ENCODE measurements at regions not wholly inside any gene's neighbourhood (a gene's known extent, or its start where the extent isn't known, plus 50 kb on each side); places are given as distances from the start of the nearest gene placed in this dataset.
"Not testable (repeated sequence)": the region's sequence is repeated elsewhere in the genome, so short reads cannot be mapped to it uniquely, and the experiment has no call there.

DNA sequence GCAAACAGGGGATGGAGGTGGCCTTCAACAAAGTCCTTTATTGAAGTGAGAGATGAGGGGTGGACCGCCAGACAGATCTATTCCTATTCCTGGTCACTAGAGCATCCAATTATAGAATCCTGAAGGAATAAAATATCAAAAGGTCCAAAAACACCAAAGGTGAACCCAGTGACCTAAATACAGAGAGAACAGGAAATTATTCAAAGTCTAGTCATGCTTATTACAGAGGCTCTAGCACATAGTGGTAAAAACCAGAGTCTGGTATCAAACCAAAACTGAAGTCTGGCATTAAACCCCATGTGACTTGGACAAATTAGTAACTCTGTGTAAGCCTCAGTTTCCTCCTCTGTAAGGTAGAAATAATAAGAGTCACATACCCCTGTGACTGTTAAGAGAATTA is 100.5 kb upstream of the SNX2 start:
- DNase-seq: no peak

DNA sequence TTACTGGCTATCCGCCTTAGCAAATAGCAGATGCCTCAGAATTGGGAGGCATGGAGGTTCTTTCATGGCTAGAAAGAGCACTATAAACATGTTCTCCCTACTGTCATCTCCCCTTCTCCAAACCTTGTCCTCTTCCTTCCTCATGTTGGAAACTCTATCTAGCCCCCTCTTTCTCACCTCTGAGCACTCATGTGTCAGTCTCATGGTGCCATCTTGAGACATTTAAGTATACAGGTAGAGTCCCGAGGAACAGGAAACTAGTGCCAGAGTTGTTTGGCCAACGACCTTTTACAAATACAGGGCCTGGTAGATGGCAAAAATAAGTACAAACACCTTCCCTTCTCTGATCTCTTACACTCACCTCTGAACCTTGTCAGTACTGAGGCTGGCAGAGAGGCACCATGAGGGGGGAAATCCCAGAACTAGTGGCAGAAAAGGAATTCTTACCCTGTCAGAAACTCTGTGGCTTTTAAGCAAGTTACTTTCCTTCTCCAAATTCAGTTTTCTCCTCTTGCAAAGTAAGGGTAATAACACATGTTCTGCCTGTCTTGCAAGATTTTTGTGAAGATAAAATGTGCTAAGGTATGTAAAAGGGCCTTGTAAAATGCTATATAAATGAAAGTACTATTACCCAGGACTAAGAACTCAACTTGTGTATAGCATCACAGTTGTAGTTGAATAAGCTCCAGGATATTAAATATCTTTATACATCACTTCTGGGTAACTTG is 94.1 kb upstream of the SNX2 start:
- DNase-seq: no peak

DNA sequence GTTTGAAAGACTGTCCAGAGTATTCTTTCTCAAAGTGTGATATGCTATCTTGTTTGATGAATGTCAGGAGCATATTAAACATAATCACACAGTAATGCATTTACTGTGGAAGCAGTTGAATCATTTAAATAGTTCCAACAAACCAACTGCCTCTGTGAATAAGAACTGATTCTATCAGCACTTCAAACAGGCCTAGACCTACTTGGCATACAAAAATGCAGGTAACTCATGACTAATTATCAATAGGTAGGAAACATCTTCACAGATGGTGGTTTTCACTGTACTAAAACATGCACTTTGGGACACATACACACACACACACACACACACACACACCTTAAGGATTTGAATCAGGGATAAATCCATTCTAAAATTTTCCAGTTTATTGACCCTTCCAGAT is 91.2 kb upstream of the SNX2 start:
- no peak for DNase-seq

DNA sequence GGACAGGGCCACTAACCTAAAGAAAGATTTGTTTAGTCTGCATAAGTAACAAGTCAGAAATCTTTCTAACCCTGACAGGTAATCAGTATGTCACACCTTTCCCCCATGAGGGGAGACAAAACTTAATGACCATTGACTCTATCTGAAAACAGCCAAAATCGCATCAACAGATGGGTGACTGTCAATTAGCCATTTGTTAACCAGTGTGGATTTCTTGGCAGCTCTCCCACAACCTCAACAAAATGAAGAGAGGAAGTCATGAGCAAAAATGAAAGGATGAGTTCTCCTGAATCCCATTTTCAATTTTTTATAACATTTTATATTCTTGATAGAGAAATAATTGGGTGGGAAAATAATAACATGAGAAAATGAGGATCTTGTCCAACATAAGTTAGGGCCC is 84.6 kb upstream of the SNX2 start:
- no peak for DNase-seq

DNA sequence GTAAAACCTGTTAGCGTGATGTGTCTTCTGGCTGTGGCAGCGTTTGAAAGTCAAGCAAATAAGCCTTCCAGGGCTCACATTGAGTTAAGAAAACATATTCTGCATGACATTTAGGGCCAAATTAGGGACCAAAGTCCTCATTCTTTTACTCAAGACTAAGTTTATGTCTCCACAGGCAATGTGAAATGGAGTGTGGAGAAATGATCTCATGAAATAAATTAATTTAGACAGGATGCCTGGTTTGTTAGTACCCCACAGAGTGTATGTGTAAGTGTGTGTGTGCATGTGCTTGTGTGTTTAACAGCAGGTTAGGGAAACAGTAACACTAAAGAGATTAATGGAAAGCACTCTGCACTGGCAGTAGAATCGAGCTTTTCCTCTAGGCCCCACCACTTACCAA is 82.9 kb upstream of the SNX2 start:
- DNase-seq: no peak

DNA sequence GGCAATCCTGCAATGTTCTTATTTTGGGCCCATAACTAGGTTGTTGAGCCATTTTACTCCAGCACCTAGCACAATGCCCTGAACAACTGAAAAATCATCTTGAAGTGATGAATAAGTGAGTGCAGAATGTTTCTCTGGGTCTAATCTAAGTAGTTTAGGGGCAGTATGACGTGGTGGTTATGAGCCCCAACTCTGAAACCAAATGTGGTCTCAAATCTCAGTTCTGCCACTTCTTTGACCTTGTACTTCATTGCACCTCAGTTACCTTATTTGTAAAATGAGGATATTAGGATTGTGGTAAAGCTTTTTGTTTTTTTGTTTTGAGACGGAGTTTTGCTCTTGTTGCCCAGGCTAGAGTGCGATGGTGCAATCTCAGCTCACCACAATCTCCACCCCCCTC is 80.9 kb upstream of the SNX2 start:
- no peak for DNase-seq

DNA sequence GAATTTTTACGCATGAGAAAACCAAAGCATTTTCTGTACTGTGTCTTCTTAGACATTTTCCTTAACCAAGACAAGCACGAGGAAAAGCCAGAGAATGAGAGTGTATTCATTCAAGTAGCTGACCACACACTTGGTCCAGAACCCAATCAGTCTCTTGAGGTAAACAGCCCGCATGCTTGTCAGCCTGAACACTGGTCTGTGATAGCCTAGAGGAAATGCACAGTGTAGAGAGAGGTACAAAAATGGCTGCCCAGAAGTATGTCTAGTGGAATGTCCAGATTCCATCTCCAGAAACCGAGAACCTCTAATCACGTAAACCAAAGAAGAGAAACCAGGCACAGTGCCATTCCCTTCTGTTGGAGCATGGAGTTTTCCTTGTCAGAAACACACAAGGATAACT is 80.0 kb upstream of the SNX2 start:
- DNase-seq: no peak

DNA sequence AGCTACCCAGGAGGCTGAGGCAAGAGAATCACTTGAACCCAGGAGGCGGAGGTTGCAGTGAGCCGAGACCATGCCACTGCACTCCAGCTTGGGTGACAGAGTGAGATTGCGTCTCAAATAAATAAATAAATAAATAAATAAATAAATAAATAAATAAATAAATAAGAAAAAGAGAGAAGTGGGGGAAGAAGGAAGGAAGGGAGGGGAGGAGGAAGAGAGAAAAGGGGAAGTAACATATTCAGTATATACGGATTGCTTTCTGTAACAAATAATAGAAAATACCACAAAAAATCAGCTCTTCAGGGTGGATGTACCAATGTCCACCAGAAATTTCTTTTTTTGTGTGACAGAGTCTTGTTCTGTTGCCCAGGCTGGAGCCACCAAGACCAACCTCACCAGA is 78.1 kb upstream of the SNX2 start:
- not testable (repeated sequence) for DNase-seq

DNA sequence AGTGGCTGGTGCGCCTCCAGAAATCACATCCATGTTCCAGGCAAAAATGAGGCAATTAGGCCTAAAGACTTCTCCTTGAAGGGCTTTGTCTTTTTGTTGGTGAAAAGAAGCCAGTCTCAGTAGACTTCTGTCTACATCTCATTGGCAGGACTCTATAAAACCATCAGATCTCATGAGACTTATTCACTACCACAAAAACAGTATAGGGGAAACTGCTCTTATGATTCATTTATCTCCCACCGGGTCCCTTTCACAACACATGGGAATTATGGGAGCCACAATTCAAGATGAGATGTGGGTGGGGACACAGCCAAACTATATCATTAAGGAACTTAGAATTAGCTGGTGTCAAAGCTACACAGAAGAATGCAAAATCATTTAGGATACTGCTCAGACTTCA is 77.7 kb upstream of the SNX2 start:
- no peak for DNase-seq

DNA sequence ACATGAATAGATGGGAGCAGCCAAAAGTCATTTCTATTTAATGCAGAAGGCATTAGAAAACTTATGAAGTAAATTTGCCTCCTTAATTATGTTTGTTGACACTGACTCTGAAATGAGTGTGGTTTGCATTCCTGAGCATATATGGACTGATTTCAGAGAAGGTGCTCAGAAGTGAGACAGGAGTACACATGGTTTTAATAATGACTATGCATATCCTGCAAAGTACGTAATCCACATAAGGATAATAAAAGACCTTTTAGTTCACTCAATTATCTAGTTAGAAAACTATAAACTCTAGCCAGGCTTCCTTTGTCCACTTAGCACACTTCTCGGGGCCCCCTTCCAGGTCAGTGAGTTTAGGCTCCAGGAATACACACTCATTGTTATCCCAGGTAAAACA is 75.7 kb upstream of the SNX2 start:
- no peak for DNase-seq

DNA sequence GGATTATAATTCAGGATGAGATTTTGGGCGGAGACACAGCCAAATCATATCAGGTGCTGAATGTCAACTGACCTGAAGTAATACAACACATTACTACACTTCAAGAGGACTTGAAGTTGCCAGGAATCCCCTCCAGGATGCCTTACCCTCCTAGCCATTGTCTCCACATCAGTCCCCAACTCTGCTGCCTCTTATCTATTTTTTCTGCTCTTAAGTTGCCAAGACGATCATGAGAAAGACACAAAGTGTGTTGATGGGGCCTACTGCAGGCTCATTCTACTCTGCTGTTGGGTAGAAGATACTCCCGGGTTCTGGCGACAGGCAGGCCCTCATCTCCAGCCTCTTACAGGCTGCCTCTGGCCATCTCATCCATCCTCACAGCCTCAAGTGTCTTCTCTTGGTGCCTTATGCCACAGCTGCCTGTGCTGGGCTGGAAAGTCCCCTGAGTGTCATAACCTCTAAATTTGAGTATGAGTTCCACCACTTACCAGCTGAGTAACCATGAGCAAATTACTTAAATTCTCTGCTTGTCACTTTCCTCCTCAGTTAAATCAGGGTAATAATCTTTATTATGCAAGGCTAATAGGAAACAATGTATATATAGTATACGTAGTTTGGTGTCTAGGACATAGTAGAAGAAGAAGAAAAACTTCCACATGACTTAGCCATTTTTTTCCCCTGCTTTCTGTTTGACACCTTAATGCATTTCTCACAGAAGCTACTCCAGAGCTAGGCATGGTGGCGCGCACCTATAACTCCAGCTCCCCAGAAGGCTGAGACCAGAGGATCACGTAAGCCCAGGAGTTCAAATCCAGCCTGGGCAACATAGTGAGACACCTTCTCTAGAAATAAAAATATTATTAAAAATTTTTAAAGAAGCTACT is 73.0 kb upstream of the SNX2 start:
- DNase-seq: no peak

DNA sequence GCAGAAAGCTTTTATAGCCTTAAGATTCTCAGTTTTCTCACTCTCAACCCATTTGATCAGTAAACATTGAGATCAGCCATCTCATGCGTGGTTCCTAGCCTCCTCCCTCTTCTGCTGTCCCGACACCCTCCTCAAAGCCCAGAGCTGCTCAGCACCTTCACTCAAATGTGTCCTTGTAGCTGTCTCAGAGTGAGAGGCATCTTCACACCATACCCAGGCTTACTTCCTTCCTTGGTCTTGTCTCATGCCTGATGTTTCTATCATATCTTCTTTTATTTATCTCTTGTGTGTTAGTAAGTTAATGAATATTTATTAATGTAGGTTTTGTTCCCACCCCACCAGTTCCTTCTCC is 72.4 kb upstream of the SNX2 start:
- no peak for DNase-seq

DNA sequence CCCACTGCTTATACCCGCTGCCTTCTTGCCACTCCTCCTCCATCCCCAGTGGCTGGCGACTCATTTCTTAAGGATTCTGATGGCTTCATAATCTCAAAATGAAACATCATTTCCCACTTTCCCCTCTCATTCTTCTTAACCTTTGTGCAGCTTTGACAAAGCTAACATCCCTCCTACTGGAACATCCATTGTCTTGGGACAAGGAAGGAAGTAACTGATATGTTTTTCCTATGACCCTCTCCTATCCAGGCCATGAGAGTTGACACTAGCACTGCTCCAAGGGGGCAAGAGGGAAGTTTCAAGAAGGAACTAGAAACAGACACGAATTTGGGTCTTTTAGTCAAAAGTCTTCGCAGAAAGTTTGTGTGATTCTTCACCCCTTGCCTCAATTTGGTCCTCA is 71.7 kb upstream of the SNX2 start:
- DNase-seq: no peak

DNA sequence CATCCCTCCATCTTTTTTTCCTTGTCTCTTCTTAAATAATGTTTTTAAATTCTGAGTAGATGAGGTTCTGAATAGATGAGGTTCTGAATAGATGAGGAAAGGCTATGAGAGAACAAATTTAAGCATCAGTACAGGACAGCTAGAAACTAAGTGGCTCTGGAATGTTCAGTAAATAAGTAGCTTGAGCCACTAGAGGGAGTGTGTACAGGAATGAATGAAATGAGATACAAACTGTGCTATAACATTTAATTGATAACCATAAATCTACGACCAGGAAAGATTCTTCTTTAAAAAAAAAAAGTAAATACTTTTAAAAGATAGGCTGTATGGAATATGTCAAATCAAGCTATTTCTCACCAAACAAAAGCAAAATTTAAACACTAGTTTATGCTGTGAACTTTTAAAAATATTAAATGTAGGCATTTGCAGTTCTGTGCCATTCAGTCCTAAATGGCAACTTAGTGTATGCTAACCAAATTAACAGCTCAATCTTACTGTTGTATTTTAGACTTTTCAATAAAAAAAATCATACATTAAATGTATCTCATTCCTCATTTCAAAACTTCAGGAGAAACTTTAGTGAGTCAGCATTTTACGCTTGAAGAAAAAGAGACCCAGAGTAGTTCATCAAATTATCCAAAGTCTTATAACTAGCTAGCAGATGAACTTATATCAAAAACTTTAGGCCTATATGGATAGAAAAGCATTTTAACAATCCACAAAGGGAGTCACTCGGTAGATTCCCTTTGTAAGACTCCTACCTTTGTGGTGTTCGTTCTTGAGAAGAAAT is 70.4 kb upstream of the SNX2 start:
- peak; percentile 1 to 41 for DNase-seq

DNA sequence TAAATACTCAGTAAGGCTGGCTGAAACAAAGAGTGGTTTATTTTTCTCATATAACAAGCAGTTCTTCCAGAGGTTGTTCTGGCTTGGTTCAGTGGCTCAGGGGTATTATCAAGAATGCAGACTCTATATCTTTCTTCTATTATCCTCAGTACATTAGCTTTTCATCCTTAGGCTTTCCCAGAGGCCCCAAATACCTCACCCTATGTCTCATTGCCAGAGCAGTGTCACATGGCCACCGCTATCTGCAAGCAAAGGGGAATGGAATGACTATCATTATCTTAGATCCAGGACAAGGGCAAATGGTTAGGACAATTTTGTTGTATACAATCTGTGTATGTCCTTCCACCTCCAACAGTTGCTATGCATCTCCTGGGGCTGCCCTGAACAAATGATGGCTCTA is 69.0 kb upstream of the SNX2 start:
- no peak for DNase-seq

DNA sequence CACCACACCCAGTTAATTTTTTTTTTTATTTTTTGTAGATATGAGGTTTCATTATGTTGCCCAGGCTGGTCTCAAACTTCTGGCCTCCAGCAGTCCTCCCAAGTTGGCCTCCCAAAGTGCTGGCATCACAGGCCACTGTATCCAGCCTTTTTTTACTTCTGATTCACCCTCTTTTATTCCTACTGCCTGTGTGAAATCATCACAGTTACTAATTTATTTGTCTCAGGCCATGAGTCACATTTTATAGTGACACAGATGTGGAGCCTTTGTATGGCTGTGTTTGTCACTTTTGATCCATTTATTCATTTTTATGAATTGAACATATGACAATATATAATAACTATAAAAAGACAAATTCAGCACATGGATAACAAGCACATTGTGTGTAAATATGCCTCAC is 67.1 kb upstream of the SNX2 start:
- DNase-seq: no peak

DNA sequence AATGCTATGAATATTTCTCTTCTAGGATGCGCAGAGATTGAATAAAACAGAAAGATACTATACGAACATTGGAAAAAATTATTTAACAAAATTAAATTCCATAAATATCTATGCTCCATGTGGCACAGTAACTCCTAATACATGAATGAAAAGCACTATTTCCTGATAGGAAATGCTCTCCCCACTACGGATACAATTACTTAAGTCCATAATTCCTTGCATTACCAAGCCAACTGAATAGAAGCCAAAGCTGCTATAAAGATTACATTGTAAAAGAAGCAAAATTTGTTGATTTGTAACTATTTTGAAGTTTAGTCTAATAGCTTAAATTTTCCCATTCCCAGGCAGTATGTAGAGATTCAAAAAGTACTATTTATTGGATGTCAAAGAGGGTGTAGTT is 61.8 kb upstream of the SNX2 start:
- DNase-seq: no peak

DNA sequence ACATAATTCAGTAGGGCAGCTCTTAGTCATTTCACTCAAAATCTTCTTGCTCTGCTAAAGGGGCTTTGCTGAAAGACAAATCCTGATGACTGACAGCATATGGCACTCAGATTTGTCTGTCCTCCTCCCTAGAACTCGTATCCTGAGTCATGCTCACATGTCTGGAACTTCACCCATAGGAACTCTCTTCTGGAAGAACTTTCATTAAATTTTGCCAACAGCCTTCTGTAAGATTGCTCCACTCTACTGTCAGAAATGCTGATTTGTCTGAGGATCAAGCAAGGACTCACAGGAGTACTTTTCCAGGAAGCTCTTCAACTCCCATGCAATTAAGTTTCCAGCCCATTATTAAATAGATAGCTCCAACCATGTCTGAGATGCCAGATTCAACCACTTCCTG is 59.8 kb upstream of the SNX2 start:
- DNase-seq: no peak

DNA sequence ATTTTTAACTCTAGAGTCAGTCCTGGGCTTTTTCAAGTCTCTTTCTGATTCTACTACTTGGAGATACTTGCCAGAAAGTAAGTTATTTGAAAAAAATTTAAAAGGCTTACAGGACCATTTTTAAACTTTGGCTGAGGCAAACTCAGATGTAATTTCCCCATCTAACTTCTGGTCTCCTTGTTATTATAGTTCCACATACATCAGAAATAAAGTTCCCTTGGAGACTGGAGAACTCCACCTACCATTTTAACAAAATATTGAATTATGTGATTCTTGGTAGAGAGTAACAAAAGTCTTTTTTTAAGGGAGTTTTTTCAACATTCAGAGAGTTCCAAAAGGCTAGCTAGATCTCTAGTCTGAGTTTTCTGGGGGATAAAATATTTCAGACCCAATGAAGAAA is 56.3 kb upstream of the SNX2 start:
- DNase-seq: no peak

DNA sequence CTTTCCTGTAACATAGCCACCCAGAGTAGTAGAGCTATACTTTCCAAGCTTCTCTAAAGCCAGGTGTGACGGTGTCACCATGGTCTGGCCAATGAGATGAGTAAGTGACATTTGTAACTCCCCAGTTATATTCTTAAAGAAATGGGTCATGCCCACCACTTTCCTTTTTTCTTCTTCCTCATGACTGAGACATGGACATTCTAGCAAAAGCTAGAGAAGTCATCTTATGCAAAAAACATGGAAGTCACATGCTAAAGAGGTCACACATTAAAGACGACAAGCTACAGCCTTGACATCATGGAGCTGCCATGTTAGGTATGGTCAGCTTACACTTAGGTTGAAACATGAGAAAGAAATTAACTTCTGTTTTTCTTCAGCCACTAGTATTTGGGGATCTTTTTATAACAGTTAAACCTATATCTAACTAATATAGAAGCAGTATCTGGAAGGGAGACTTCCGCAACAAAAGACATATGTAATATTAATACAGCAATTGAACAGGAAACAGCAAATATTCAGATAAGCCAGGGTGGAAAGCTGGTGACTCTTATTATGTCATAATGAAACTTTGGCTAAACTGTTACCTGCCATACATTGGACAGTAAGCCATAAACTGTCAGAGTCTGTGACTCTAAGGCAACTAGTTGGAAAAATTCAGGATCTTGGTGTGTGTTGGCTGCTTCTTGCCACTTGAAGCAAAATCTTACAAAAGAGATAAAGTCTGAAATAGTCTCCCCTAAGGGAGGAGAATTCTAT is 54.7 kb upstream of the SNX2 start:
- no peak for DNase-seq

DNA sequence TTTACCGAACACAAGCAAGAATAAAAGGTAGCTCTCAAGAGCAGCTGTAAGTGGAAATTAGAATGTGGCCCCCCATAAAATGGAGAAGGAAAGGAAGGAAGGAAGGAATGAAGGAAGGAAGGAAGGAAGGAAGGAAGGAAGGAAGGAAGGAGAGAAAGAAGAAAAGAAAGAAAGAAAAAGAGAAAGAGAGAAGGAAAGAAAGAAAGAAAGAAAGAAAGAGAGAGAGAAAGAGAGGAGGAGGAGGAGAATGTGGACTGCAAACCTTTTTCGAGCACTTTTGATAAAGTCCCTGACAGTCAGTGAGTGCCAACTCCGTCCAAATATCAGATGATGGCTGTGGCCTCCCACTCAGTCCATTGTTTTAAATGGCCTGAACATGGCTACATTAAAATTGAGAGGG is 53.8 kb upstream of the SNX2 start:
- no peak for DNase-seq

DNA sequence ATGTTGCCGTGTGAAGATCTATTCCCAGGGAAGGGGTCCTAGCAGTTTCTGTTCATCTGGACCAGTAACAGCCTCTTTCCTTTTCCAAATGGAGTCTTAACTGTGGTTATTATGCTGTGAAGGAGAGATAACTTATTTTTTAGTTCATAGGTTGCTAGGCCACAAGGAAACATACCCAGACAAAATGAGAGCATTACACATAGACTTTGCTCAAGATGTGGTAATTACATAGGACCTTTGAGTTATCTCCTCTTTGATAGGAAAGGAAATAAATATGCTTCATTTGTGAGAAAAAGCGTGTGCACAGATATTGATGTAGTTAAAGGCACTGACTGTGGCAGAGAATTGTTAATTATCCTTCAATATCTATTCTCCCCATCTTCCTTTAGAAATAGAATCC is 52.5 kb upstream of the SNX2 start:
- no peak for DNase-seq

Measured in SHP77 (cell line).